ENCODE measurements at regions not wholly inside any gene's neighbourhood (a gene's known extent, or its start where the extent isn't known, plus 50 kb on each side); places are given as distances from the start of the nearest gene placed in this dataset.

GRCh38 chr9:1384816-1385215 is 334.7 kb downstream of the DMRT2 start:
- no peaks in the 10 kb centered on the region for H3K9me1 ChIP-seq (replicated peaks; ENCODE audit: control insufficient read depth, extremely low read depth, insufficient read depth, low read length)
- no peaks in the 10 kb centered on the region for H3K27me3 ChIP-seq (ENCODE audit: control insufficient read depth in 2 of 2, insufficient read depth in 2 of 2, low read length in 2 of 2)
- H3K79me2 ChIP-seq (ENCODE audit: control insufficient read depth, insufficient read depth, low read length): no peaks in the 10 kb centered on the region
- no peak overlapping the region for H3K9ac ChIP-seq (replicated peaks; ENCODE audit: extremely low read depth, insufficient read depth, low read length)
- DNase-seq (ENCODE audit: low read depth, low spot score) (no peak), FAIRE-seq (no peak)
- no peaks in the 10 kb centered on the region for H4K20me1 ChIP-seq (replicated peaks; ENCODE audit: control insufficient read depth, extremely low read depth, insufficient read depth, low read length)
- dilution Hi-C loops (cut with MboI; ENCODE audit: extremely low pct_ligation_motif_present, low sequenced_read_pairs) (no loop called here), intact Hi-C loops (cut with micrococcal nuclease) (no loop called here)
- no peak overlapping the region for H3K27ac ChIP-seq (ENCODE audit: insufficient read depth, low read depth, low read length)
- no peak overlapping the region for H3K4me3 ChIP-seq (replicated peaks in 1 of 3; ENCODE audit: insufficient read depth in 1 of 3, low read depth in 1 of 3, low read length in 3 of 3)
- no peaks in the 10 kb centered on the region for H3K4me1 ChIP-seq (ENCODE audit: control insufficient read depth, extremely low read depth, insufficient read depth, low read length)
- no peaks in the 10 kb centered on the region for H3K36me3 ChIP-seq (ENCODE audit: control insufficient read depth in 2 of 2, extremely low read depth in 1 of 2, insufficient read depth in 2 of 2, low read length in 2 of 2)
- TF ChIP-seq POLR2AphosphoS5 (IDR thresholded peaks at IDR 0.05; ENCODE audit: insufficient read depth, low read depth, low read length): no peak
- TF ChIP-seq POLR2A (IDR thresholded peaks at IDR 0.05; ENCODE audit: low read depth, low read length): no peak
- TF ChIP-seq FOS (IDR thresholded peaks at IDR 0.05; ENCODE audit: borderline replicate concordance, insufficient read depth, low read length): no peak
- TF ChIP-seq JUN (IDR thresholded peaks at IDR 0.05; ENCODE audit: borderline replicate concordance, insufficient read depth, insufficient read length, low read depth): no peak
- TF ChIP-seq EZH2 (IDR thresholded peaks at IDR 0.05; ENCODE audit: borderline replicate concordance, low read depth, low read length, severe bottlenecking): no peak
- no peak for TF ChIP-seq GATA2 (IDR thresholded peaks at IDR 0.05; ENCODE audit: insufficient read depth, insufficient read length, low read depth, low read length)
- no peak for TF ChIP-seq CTCF (IDR thresholded peaks at IDR 0.05; ENCODE audit: extremely low read depth in 1 of 2, insufficient read depth in 1 of 2, low read depth in 1 of 2, low read length in 2 of 2)
- H2AFZ ChIP-seq (ENCODE audit: low read depth, low read length): no peak overlapping the region
- BruUV-seq (replicated peaks): no TSS peak
- H3K4me2 ChIP-seq (ENCODE audit: insufficient read depth, low read length): no peak overlapping the region
- ChIA-PET POLR2A (no interaction called here), CTCF (no interaction called here)
- peaks cover 5% of the 10 kb centered on the region for H3K9me3 ChIP-seq (replicated peaks; ENCODE audit: control insufficient read depth, insufficient read depth, low read length)

GRCh38 chr9:1386420-1386819 is 336.3 kb downstream of the DMRT2 start:
- DNase-seq (ENCODE audit: low read depth, low spot score): no peak
- Histone ChIP-seq H3K9me1 (replicated peaks; ENCODE audit: control insufficient read depth, extremely low read depth, insufficient read depth, low read length) (no peaks in the 10 kb centered on the region), H3K4me1 (ENCODE audit: control insufficient read depth, extremely low read depth, insufficient read depth, low read length) (no peaks in the 10 kb centered on the region), H3K79me2 (ENCODE audit: control insufficient read depth, insufficient read depth, low read length) (no peaks in the 10 kb centered on the region), H2AFZ (ENCODE audit: low read depth, low read length) (no peak overlapping the region), H3K9ac (replicated peaks; ENCODE audit: extremely low read depth, insufficient read depth, low read length) (no peak overlapping the region), H3K4me2 (ENCODE audit: insufficient read depth, low read length) (no peak overlapping the region), H3K9me3 (replicated peaks; ENCODE audit: control insufficient read depth, insufficient read depth, low read length) (peaks cover 5% of the 10 kb centered on the region), H3K36me3 (ENCODE audit: control insufficient read depth in 2 of 2, extremely low read depth in 1 of 2, insufficient read depth in 2 of 2, low read length in 2 of 2) (no peaks in the 10 kb centered on the region), H4K20me1 (replicated peaks; ENCODE audit: control insufficient read depth, extremely low read depth, insufficient read depth, low read length) (no peaks in the 10 kb centered on the region), H3K4me3 (replicated peaks in 1 of 3; ENCODE audit: insufficient read depth in 1 of 3, low read depth in 1 of 3, low read length in 3 of 3) (no peak overlapping the region), H3K27me3 (ENCODE audit: control insufficient read depth in 2 of 2, insufficient read depth in 2 of 2, low read length in 2 of 2) (no peaks in the 10 kb centered on the region), H3K27ac (ENCODE audit: insufficient read depth, low read depth, low read length) (no peak overlapping the region)
- intact Hi-C loops (cut with micrococcal nuclease): no loop called here
- TF ChIP-seq FOS (IDR thresholded peaks at IDR 0.05; ENCODE audit: borderline replicate concordance, insufficient read depth, low read length): no peak
- no peak for TF ChIP-seq JUN (IDR thresholded peaks at IDR 0.05; ENCODE audit: borderline replicate concordance, insufficient read depth, insufficient read length, low read depth)
- TF ChIP-seq CTCF (IDR thresholded peaks at IDR 0.05; ENCODE audit: extremely low read depth in 1 of 2, insufficient read depth in 1 of 2, low read depth in 1 of 2, low read length in 2 of 2): no peak
- no peak for TF ChIP-seq MAX (IDR thresholded peaks at IDR 0.05; ENCODE audit: insufficient read depth, insufficient read length)
- no peak for TF ChIP-seq EZH2 (IDR thresholded peaks at IDR 0.05; ENCODE audit: borderline replicate concordance, low read depth, low read length, severe bottlenecking)
- no peak for TF ChIP-seq POLR2A (IDR thresholded peaks at IDR 0.05; ENCODE audit: low read depth, low read length)
- no peak for TF ChIP-seq POLR2AphosphoS5 (IDR thresholded peaks at IDR 0.05; ENCODE audit: insufficient read depth, low read depth, low read length)
- no peak for TF ChIP-seq MYC (IDR thresholded peaks at IDR 0.05; ENCODE audit: low read depth, low read length)
- no peak for TF ChIP-seq GATA2 (IDR thresholded peaks at IDR 0.05; ENCODE audit: insufficient read depth, insufficient read length, low read depth, low read length)
- CTCF ChIA-PET: no interaction called here
- no peak for FAIRE-seq
- POLR2A ChIA-PET: no interaction called here
- no TSS peak for BruUV-seq (replicated peaks)
- dilution Hi-C loops (cut with MboI; ENCODE audit: extremely low pct_ligation_motif_present, low sequenced_read_pairs): no loop called here

Data from endothelial cell of umbilical vein (primary cell).